ENCODE measurements at regions not wholly inside any gene's neighbourhood (a gene's known extent, or its start where the extent isn't known, plus 50 kb on each side); places are given as distances from the start of the nearest gene placed in this dataset.

DNA sequence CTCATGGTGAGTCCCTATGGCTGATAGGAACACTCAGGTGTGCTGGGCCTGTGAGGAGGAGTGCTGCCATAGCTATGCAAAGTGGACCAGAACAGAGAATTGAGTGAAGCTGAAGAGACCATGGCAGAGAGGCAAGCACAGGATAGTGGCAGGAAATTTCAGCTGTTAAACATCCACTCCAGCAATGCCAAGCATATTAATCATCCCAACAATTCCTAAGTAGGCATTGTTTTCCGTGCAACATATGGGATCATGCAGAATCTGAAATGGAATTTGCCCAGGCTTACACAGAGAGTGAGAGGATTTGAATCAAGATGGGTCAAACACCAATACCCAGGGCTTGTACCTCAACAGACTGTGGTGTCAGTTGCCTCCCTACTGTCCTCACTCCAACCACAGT lies 582.6 kb upstream of the UBE2E2 start:
- Histone ChIP-seq H3K4me1 (ENCODE audit: insufficient read depth, low read length) (no peaks in the 10 kb centered on the region), H3K4me2 (ENCODE audit: insufficient read depth, low read length) (no peak overlapping the region), H3K27ac (ENCODE audit: low read depth, low read length) (no peak overlapping the region), H2AFZ (ENCODE audit: low read length) (no peak overlapping the region), H4K20me1 (ENCODE audit: insufficient read depth, low read length) (no peaks in the 10 kb centered on the region), H3K27me3 (ENCODE audit: insufficient read depth, low read length) (no peaks in the 10 kb centered on the region), H3K36me3 (ENCODE audit: insufficient read depth, low read length) (no peaks in the 10 kb centered on the region), H3K9me3 (ENCODE audit: low read depth, low read length) (no peaks in the 10 kb centered on the region), H3K4me3 (ENCODE audit: insufficient read depth, low read length) (no peak overlapping the region), H3K79me2 (ENCODE audit: insufficient read depth, low read length) (no peaks in the 10 kb centered on the region)
- DNase-seq (ENCODE audit: insufficient read length, low spot score, missing footprints): no peak
- TF ChIP-seq, protein P1, sequence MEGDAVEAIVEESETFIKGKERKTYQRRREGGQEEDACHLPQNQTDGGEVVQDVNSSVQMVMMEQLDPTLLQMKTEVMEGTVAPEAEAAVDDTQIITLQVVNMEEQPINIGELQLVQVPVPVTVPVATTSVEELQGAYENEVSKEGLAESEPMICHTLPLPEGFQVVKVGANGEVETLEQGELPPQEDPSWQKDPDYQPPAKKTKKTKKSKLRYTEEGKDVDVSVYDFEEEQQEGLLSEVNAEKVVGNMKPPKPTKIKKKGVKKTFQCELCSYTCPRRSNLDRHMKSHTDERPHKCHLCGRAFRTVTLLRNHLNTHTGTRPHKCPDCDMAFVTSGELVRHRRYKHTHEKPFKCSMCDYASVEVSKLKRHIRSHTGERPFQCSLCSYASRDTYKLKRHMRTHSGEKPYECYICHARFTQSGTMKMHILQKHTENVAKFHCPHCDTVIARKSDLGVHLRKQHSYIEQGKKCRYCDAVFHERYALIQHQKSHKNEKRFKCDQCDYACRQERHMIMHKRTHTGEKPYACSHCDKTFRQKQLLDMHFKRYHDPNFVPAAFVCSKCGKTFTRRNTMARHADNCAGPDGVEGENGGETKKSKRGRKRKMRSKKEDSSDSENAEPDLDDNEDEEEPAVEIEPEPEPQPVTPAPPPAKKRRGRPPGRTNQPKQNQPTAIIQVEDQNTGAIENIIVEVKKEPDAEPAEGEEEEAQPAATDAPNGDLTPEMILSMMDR (IDR thresholded peaks at IDR 0.05; ENCODE audit: extremely low read depth, low read depth, low read length): no peak

DNA sequence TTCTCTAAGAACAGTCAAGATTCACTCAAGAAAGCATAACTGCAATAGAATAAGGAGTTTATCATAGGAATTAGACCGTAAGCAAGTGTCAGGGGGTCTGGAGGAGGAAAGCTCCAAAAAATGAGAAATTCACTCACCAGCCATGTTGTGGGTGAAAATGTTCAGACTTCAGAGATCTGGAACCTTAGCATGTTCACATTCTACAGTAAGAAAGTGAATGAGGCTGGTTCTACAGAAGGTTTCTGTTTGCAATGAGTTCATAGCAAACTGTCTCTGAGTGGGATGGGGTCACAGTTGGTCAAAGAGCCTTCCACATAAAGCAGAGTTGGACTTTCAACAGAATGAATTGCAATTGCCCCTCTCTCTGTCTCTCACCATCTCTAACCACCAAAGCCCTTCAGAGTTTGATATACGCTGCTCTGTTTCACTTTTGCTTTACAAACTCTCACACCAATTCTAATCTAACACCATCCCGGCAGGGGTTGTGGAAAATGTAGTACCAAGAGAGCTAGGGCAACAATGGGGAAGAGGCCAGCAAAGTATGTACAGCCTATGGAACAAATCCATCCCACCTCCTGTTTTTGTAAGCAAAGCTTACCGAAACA lies 581.8 kb upstream of the UBE2E2 start:
- no peaks in the 10 kb centered on the region for H3K79me2 ChIP-seq (ENCODE audit: insufficient read depth, low read length)
- no peaks in the 10 kb centered on the region for H3K4me1 ChIP-seq (ENCODE audit: insufficient read depth, low read length)
- H3K36me3 ChIP-seq (ENCODE audit: insufficient read depth, low read length): no peaks in the 10 kb centered on the region
- no peak for DNase-seq (ENCODE audit: insufficient read length, low spot score, missing footprints)
- no peak overlapping the region for H3K27ac ChIP-seq (ENCODE audit: low read depth, low read length)
- H2AFZ ChIP-seq (ENCODE audit: low read length): no peak overlapping the region
- no peaks in the 10 kb centered on the region for H4K20me1 ChIP-seq (ENCODE audit: insufficient read depth, low read length)
- no peaks in the 10 kb centered on the region for H3K27me3 ChIP-seq (ENCODE audit: insufficient read depth, low read length)
- TF ChIP-seq, protein P1 (IDR thresholded peaks at IDR 0.05; ENCODE audit: extremely low read depth, low read depth, low read length): no peak
- no peaks in the 10 kb centered on the region for H3K9me3 ChIP-seq (ENCODE audit: low read depth, low read length)
- H3K4me3 ChIP-seq (ENCODE audit: insufficient read depth, low read length): no peak overlapping the region
- H3K4me2 ChIP-seq (ENCODE audit: insufficient read depth, low read length): no peak overlapping the region

DNA sequence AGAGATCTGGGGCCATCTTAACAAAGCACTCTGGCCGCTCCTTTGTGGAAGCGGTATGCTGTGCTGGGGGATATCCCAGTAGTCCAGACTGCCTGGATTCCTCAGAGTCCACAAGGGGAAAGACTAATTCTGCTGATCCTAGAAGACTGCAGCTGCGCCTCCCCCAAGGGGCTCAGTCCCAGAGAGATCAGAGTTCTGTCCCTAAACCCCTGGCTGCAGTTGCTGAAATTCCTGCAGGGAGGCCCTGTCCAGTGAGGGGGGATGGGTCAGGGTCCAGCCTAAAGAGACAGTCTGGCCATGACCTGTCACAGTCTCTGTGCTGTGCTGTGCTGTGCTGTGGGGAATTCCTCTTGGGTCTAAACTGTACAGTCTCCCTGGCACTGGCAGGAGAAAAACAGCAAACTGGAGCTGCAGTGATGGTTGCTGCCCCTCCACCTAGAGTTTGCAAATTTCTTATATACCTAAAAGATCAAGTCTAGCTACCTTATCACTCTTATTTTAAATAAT lies 575.1 kb upstream of the UBE2E2 start:
- TF ChIP-seq, protein P1 (IDR thresholded peaks at IDR 0.05; ENCODE audit: extremely low read depth, low read depth, low read length): no peak
- peaks cover 2% of the 10 kb centered on the region for H3K9me3 ChIP-seq (ENCODE audit: low read depth, low read length)

DNA sequence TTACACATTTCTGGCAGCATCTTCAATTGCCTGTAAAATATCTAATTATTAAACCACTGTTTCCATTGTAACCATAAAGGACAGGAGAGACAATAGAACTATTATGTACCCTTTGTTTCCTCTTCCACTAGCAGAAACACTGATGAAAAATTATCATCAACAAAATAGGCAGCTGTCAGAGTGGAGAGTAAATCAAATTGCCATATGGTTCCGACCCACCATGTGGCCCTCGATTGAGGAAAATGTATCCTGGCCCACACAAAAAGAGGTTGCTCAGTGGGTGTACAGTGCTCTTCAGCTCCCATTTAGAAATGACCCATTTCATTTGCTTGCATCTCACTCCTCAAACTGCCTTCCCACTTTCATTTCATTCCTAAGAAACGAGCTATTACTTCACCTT lies 570.6 kb upstream of the UBE2E2 start:
- TF ChIP-seq, protein P1 (IDR thresholded peaks at IDR 0.05; ENCODE audit: extremely low read depth, low read depth, low read length): no peak
- Histone ChIP-seq H4K20me1 (ENCODE audit: insufficient read depth, low read length) (no peaks in the 10 kb centered on the region), H3K36me3 (ENCODE audit: insufficient read depth, low read length) (no peaks in the 10 kb centered on the region), H3K27me3 (ENCODE audit: insufficient read depth, low read length) (no peaks in the 10 kb centered on the region), H3K4me1 (ENCODE audit: insufficient read depth, low read length) (no peaks in the 10 kb centered on the region), H3K4me3 (ENCODE audit: insufficient read depth, low read length) (no peak overlapping the region), H3K79me2 (ENCODE audit: insufficient read depth, low read length) (no peaks in the 10 kb centered on the region), H3K4me2 (ENCODE audit: insufficient read depth, low read length) (no peak overlapping the region), H3K27ac (ENCODE audit: low read depth, low read length) (no peak overlapping the region), H2AFZ (ENCODE audit: low read length) (no peak overlapping the region), H3K9me3 (ENCODE audit: low read depth, low read length) (peaks cover 2% of the 10 kb centered on the region)
- DNase-seq (ENCODE audit: insufficient read length, low spot score, missing footprints): no peak

More for the DNA sequence above, 575.1 kb upstream of the UBE2E2 start:
- no peak for DNase-seq (ENCODE audit: insufficient read length, low spot score, missing footprints)
- Histone ChIP-seq H3K4me1 (ENCODE audit: insufficient read depth, low read length) (no peaks in the 10 kb centered on the region), H4K20me1 (ENCODE audit: insufficient read depth, low read length) (no peaks in the 10 kb centered on the region), H3K4me3 (ENCODE audit: insufficient read depth, low read length) (no peak overlapping the region), H3K4me2 (ENCODE audit: insufficient read depth, low read length) (no peak overlapping the region), H3K27me3 (ENCODE audit: insufficient read depth, low read length) (no peaks in the 10 kb centered on the region), H3K36me3 (ENCODE audit: insufficient read depth, low read length) (no peaks in the 10 kb centered on the region), H3K79me2 (ENCODE audit: insufficient read depth, low read length) (no peaks in the 10 kb centered on the region), H2AFZ (ENCODE audit: low read length) (no peak overlapping the region), H3K27ac (ENCODE audit: low read depth, low read length) (no peak overlapping the region)
